ENCODE measurements at regions not wholly inside any gene's neighbourhood (a gene's known extent, or its start where the extent isn't known, plus 50 kb on each side); places are given as distances from the start of the nearest gene placed in this dataset.

DNA sequence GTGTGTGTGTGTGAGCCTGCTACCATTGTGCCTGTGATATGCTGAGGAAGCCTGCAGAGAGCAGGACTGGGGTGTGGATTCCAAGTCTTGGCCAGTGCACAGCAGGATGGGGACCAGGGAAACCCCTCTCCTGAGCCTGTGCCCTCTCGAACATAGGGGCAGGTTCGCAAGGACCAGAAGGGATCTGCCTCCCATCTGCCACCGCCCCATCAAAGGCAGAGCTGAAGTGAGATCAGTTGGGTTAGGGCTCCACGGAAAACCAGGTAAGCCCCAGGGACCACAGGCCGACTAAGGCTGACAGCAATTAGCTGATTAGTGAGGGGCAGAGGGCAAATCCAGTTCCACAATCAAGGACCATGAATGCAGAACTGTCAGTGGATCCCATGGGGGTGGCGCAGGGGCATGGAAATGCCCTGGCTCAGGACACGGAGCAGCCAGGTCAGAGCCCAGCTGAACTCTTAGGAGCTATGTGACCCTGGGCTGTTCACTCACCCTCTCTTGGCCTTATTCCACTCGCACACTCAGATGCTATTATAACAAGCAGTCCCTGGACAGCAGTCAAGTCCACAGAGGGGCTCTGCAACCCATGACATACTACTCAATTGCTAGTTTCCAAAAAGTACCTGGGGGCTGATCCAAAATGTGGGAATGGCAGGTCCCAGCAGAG lies 84.2 kb upstream of the ID2 start:
- TF ChIP-seq POLR2AphosphoS5 (IDR thresholded peaks at IDR 0.05; ENCODE audit: low read depth, low read length) = no peak
- no peak for TF ChIP-seq TAF1 (IDR thresholded peaks at IDR 0.05; ENCODE audit: borderline replicate concordance, insufficient read depth, low read length)
- TF ChIP-seq, protein P1, sequence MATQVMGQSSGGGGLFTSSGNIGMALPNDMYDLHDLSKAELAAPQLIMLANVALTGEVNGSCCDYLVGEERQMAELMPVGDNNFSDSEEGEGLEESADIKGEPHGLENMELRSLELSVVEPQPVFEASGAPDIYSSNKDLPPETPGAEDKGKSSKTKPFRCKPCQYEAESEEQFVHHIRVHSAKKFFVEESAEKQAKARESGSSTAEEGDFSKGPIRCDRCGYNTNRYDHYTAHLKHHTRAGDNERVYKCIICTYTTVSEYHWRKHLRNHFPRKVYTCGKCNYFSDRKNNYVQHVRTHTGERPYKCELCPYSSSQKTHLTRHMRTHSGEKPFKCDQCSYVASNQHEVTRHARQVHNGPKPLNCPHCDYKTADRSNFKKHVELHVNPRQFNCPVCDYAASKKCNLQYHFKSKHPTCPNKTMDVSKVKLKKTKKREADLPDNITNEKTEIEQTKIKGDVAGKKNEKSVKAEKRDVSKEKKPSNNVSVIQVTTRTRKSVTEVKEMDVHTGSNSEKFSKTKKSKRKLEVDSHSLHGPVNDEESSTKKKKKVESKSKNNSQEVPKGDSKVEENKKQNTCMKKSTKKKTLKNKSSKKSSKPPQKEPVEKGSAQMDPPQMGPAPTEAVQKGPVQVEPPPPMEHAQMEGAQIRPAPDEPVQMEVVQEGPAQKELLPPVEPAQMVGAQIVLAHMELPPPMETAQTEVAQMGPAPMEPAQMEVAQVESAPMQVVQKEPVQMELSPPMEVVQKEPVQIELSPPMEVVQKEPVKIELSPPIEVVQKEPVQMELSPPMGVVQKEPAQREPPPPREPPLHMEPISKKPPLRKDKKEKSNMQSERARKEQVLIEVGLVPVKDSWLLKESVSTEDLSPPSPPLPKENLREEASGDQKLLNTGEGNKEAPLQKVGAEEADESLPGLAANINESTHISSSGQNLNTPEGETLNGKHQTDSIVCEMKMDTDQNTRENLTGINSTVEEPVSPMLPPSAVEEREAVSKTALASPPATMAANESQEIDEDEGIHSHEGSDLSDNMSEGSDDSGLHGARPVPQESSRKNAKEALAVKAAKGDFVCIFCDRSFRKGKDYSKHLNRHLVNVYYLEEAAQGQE (IDR thresholded peaks at IDR 0.05; ENCODE audit: insufficient read depth in 1 of 2, low read depth in 2 of 2, low read length in 2 of 2) = no peak
